Esophagus muscularis mucosa (tissue), 4 donors: ENCODE measurements at regions not wholly inside any gene's neighbourhood (a gene's known extent, or its start where the extent isn't known, plus 50 kb on each side); places are given as distances from the start of the nearest gene placed in this dataset.

ENCODE experiments used
- EP300 ChIP-seq: sonication (generic); formaldehyde crosslinking; IDR thresholded peaks from one replicate; pipeline ENCODE4 v1.6.1; 2017; ENCODE audit warnings: antibody characterized with exemption
- POLR2A ChIP-seq: fragments of 450-650 bp; IDR thresholded peaks from one replicate; pipeline ENCODE4 v1.6.1; 2017; ENCODE audit warnings: antibody characterized with exemption, moderate library complexity, mild to moderate bottlenecking, low read depth
- POLR2AphosphoS5 ChIP-seq, 2 donors: sonication (generic); formaldehyde crosslinking; IDR thresholded peaks; one replicate each; pipeline ENCODE4 v1.6.1; 2017; ENCODE audit warnings: antibody characterized with exemption in 2 of 2
- TF ChIP-seq, protein P1 (sequence below), 3 experiments: fragments of 200-600 bp in 2 of 3; fragments of 450-650 bp in 1 of 3; sonication (generic) in 2 of 3; IDR thresholded peaks; one replicate each; pipeline ENCODE4 v1.5.1; 2017 to 2019; ENCODE audit warnings: antibody characterized with exemption in 3 of 3, mild to moderate bottlenecking in 2 of 3, moderate library complexity in 1 of 3

DNA sequence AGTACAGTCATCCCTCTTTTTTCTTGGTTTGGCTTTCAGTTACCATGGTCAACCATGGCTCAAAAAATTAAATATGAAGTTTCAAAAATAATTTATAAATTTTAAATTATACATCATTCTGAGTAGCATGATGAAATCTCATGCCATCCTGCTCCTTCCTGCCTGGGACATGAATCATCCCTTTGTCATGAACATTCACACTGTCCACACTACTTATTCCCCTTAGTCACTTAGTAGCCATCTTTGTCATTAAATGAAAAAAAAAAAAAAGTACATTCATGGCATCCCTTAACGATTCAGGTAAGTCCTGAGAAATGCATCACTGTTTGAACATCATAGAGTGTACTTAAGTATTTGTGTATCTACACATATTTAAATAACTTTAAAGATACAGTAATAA lies 1046.3 kb downstream of the ROBO2 start:
- TF ChIP-seq, protein P1, sequence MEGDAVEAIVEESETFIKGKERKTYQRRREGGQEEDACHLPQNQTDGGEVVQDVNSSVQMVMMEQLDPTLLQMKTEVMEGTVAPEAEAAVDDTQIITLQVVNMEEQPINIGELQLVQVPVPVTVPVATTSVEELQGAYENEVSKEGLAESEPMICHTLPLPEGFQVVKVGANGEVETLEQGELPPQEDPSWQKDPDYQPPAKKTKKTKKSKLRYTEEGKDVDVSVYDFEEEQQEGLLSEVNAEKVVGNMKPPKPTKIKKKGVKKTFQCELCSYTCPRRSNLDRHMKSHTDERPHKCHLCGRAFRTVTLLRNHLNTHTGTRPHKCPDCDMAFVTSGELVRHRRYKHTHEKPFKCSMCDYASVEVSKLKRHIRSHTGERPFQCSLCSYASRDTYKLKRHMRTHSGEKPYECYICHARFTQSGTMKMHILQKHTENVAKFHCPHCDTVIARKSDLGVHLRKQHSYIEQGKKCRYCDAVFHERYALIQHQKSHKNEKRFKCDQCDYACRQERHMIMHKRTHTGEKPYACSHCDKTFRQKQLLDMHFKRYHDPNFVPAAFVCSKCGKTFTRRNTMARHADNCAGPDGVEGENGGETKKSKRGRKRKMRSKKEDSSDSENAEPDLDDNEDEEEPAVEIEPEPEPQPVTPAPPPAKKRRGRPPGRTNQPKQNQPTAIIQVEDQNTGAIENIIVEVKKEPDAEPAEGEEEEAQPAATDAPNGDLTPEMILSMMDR (IDR thresholded peaks at IDR 0.05), result no peak
- TF ChIP-seq POLR2A (no peak), EP300 (no peak), POLR2AphosphoS5 (IDR thresholded peaks at IDR 0.05) (no peak)
